Heart right ventricle (tissue), 16 donors: ENCODE measurements at regions not wholly inside any gene's neighbourhood (a gene's known extent, or its start where the extent isn't known, plus 50 kb on each side); places are given as distances from the start of the nearest gene placed in this dataset.

Source experiments
- ATAC-seq, 8 donors: fragments of 200-7000 bp; cut with Tn5 transposase; one replicate each; pipeline ENCODE4 v1.9.1; 2020; ENCODE audit warnings: mild to moderate bottlenecking in 8 of 8, moderate library complexity in 8 of 8, moderate number of reproducible peaks in 1 of 8
- DNase-seq, 2 donors: peaks; one replicate each; pipeline ENCODE4 v3.0.0-alpha.2; 2020
- H3K27ac ChIP-seq, 10 donors: fragments of 200-600 bp; sonication (generic) in 2 of 10; one replicate each; pipeline versions ENCODE4 v1.5.0 to v1.8.0; 2020 to 2022; ENCODE audit warnings: mild to moderate bottlenecking in 3 of 10
- H3K27me3 ChIP-seq, 7 donors: fragments of 200-600 bp; one replicate each; pipeline ENCODE4 v1.8.0; 2021 to 2022; ENCODE audit warnings: mild to moderate bottlenecking in 2 of 7
- H3K36me3 ChIP-seq, 9 donors: fragments of 200-600 bp; sonication (generic) in 1 of 9; one replicate each; pipeline versions ENCODE4 v1.5.0 to v1.8.0; 2020 to 2022; ENCODE audit warnings: mild to moderate bottlenecking in 2 of 9
- H3K4me1 ChIP-seq, 9 donors: fragments of 200-600 bp; sonication (generic) in 1 of 9; one replicate each; pipeline versions ENCODE4 v1.5.0 to v1.8.0; 2020 to 2022; ENCODE audit warnings: mild to moderate bottlenecking in 4 of 9
- H3K4me3 ChIP-seq, 10 donors: fragments of 200-600 bp; sonication (generic) in 2 of 10; one replicate each; pipeline versions ENCODE4 v1.5.0 to v1.8.0; 2020 to 2022; ENCODE audit warnings: mild to moderate bottlenecking in 7 of 10, moderate library complexity in 2 of 10
- H3K9me3 ChIP-seq, 11 donors: fragments of 200-600 bp in 10 of 11; sonication (generic) in 2 of 11; one replicate each; pipeline versions ENCODE4 v1.5.0 to v1.8.0; 2013 to 2022; ENCODE audit warnings: mild to moderate bottlenecking in 2 of 11, control low read depth in 1 of 11, moderate library complexity in 1 of 11
- CTCF ChIP-seq, 9 donors: fragments of 200-600 bp; sonication (generic) in 2 of 9; IDR thresholded peaks; one replicate each; pipeline versions ENCODE4 v1.5.0 to v1.8.0; 2021 to 2022; ENCODE audit warnings: antibody characterized with exemption in 9 of 9, mild to moderate bottlenecking in 5 of 9, moderate library complexity in 1 of 9
- WGBS, 2 donors: extraction: QIAGEN DNeasy Blood & Tissue Kit; methylation state at CpG; one replicate each; pipeline ENCODE4 v1.1.7; 2013; ENCODE audit warnings: inconsistent platforms in 1 of 2; 5-methylcytosine and 5-hydroxymethylcytosine counted together
- intact Hi-C, 10 donors: fragments of 100-400 bp; cut with DNase I; formaldehyde crosslinking; loops; one replicate each; pipeline versions ENCODE4 v1.11.1 to v1.14.2; 2022
- donor health status: Arrhythmogenic right ventricular cardiomyopathy.
- donor health status: ischemic (EF 13 %, LVEDD 7.1; RV severe dilation, severe dysfunction).
- donor health status: healthy with polysubstance abuse.
- donor health status: DM: no; HTN: yes; CAD: no.
- donor health status: DM: no; HTN: no; CAD: no.
- donor health status: ischemic (EF 25% LVEDD 6.9; RV normal size, moderate dysfunction).
- donor health status: ischemic (EF 25% LVEDD 5.7; RV mildly dilated, moderate dysfunction).
- donor health status: healthy.
- donor health status: DM: yes; HTN: yes; CAD: no.
- donor health status: Ischemic cardiomyopathy.
- donor health status: ischemic (EF 35%, LVEDD 5.7; RV mildly dilated, moderate dysfunction).
- donor health status: nonischemic (EF 11% LVEDD 7.7; RV severe dilation, severe dysfunction).
- donor health status: DM: yes; HTN: yes; CAD: no.
- donor health status: PGD.
- donor health status: ischemic (EF 29% LVEDD 5.4; RV normal size, mild dysfunction).
- donor health status: nonischemic (EF 23%, LVEDD 6.1; RV moderate dilation, normal function).

DNA sequence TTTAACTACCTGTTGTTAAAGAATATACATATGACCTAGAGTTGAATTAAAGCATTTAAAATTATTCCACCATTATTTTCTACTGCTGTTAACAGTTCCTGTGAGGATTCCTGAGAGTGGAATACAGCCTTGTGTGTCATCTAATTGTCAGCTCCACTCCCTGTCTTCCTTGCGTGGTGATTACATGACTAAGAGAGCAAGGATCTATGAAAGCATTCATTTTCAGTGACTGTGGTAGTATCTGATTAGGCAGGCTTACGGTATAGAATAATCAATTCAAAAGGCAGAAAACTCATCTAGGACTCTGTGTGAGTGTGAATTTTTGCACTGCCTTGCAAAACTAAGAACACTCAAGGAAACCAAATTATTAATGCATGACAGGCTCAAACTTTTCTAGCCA lies 577.8 kb downstream of the SH3BGRL start:
- Histone ChIP-seq H3K9me3 (no peaks in the 10 kb centered on the region), H3K4me3 (no peak overlapping the region), H3K27me3 (no peaks in the 10 kb centered on the region), H3K36me3 (no peaks in the 10 kb centered on the region), H3K27ac (no peak overlapping the region), H3K4me1 (no peaks in the 10 kb centered on the region)
- no peak for TF ChIP-seq CTCF (IDR thresholded peaks at IDR 0.05)
- intact Hi-C loops: no loop called here
- ATAC-seq (no peak), DNase-seq (no peak)
- 61 to 67% methylated on average over 2 of the region's 2 CpGs for WGBS, 2 donors

GRCh38 chrX:81791086-81791485 lies 589.2 kb downstream of the SH3BGRL start:
- WGBS, 2 donors: 92 to 100% methylated on average over 1 of the region's 1 CpG
- no peaks in the 10 kb centered on the region for H3K36me3 ChIP-seq
- DNase-seq (no peak), ATAC-seq (no peak)
- H3K4me1 ChIP-seq: no peaks in the 10 kb centered on the region
- H3K27ac ChIP-seq: no peak overlapping the region
- H3K4me3 ChIP-seq: no peak overlapping the region
- H3K27me3 ChIP-seq: no peaks in the 10 kb centered on the region
- intact Hi-C loops: no loop called here
- TF ChIP-seq CTCF (IDR thresholded peaks at IDR 0.05): no peak
- peaks cover 0 to 30% (median 0%) of the 10 kb centered on the region in 11 donors for H3K9me3 ChIP-seq
